ENCODE measurements at regions not wholly inside any gene's neighbourhood (a gene's known extent, or its start where the extent isn't known, plus 50 kb on each side); places are given as distances from the start of the nearest gene placed in this dataset.

DNA sequence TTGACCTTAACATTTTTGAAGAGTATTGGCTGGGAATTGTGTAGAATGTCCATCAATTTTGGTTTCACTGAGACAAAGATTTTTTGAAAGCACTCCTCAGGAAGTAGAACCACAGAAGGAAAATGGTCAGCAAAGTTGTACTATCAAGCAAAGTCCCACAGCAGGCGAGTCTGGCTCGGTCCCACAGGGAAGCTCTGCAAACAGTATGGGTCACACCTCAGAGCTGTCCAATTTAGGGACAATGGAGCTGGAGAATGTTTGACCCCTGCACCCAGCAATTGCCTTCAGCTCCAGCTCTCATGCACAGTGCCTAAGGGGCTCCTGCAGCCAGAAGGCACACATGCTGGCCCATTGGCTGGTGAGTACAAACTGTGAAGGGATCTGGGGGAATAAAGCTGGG lies 147.0 kb downstream of the MAFB start:
- no peaks in the 10 kb centered on the region for H3K4me1 ChIP-seq (ENCODE audit: insufficient read depth, low read length)
- no peaks in the 10 kb centered on the region for H3K27me3 ChIP-seq (ENCODE audit: insufficient read depth, low read length)
- no peak overlapping the region for H3K27ac ChIP-seq (ENCODE audit: low read depth, low read length)
- no peak overlapping the region for H3K9ac ChIP-seq (ENCODE audit: low read depth, low read length)
- no peak overlapping the region for H3K4me3 ChIP-seq (ENCODE audit: low read length)
- WGBS = 94% methylated on average over 2 of the region's 2 CpGs
- H3K9me3 ChIP-seq (ENCODE audit: insufficient read depth, low read depth, low read length) = no peaks in the 10 kb centered on the region
- no peaks in the 10 kb centered on the region for H3K36me3 ChIP-seq (ENCODE audit: insufficient read depth, low read length)

DNA sequence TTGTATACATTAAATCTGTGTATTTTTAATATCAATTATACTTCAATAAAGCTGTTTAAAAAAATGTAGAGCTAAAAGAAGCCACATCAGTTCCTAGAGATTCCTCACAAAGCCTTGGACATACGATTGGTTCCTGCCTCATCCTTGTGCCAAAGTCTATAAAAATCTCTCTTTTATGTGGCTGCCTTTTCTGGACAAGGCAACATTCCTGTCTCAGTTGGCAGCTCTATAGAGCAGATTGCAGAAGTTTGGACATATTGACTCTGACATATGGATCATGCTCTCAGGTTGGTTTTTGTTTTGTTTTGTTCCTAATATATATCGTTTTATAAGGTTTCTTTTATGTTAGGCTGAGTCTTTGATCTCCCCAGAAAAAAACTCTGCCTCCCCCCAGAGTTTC lies 148.9 kb downstream of the MAFB start:
- no peaks in the 10 kb centered on the region for H3K27me3 ChIP-seq (ENCODE audit: insufficient read depth, low read length)
- WGBS = 85% methylated on average over 1 of the region's 2 CpGs
- no peaks in the 10 kb centered on the region for H3K9me3 ChIP-seq (ENCODE audit: insufficient read depth, low read depth, low read length)
- H3K4me1 ChIP-seq (ENCODE audit: insufficient read depth, low read length) = no peaks in the 10 kb centered on the region
- no peak overlapping the region for H3K4me3 ChIP-seq (ENCODE audit: low read length)
- H3K36me3 ChIP-seq (ENCODE audit: insufficient read depth, low read length) = no peaks in the 10 kb centered on the region
- no peak overlapping the region for H3K9ac ChIP-seq (ENCODE audit: low read depth, low read length)
- no peak overlapping the region for H3K27ac ChIP-seq (ENCODE audit: low read depth, low read length)

GRCh38 chr20:40538131-40538530 lies 150.9 kb downstream of the MAFB start:
- H3K4me1 ChIP-seq (ENCODE audit: insufficient read depth, low read length) = no peaks in the 10 kb centered on the region
- whole genome bisulfite sequencing = 88% methylated on average over 3 of the region's 3 CpGs
- H3K9ac ChIP-seq (ENCODE audit: low read depth, low read length) = no peak overlapping the region

DNA sequence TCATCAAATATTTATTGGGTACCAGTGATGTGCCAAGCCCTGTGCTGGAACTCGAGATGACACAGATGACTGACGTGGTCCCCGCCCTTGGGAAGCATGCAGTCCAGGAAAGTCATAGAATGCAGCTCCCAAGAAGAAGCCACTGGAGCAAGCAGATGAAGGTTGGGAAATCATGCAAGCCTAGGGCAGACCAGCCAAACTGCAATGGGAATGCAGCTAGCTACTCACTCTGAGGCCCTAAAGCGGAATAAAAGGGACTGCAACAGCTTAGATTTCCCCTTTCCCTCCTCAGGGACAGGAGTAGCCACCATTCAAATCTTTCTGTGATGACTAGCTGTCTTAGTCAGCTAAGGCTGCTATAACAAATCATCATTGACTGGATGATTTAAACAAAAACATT lies 152.2 kb downstream of the MAFB start:
- Histone ChIP-seq H3K4me3 (ENCODE audit: low read length) (no peak overlapping the region), H3K4me1 (ENCODE audit: insufficient read depth, low read length) (no peaks in the 10 kb centered on the region), H3K9ac (ENCODE audit: low read depth, low read length) (no peak overlapping the region), H3K36me3 (ENCODE audit: insufficient read depth, low read length) (no peaks in the 10 kb centered on the region), H3K27ac (ENCODE audit: low read depth, low read length) (no peak overlapping the region), H3K9me3 (ENCODE audit: insufficient read depth, low read depth, low read length) (no peaks in the 10 kb centered on the region), H3K27me3 (ENCODE audit: insufficient read depth, low read length) (no peaks in the 10 kb centered on the region)
- WGBS = 85% methylated on average over 4 of the region's 4 CpGs

More at GRCh38 chr20:40538131-40538530, 150.9 kb downstream of the MAFB start:
- Histone ChIP-seq H3K4me3 (ENCODE audit: low read length) (no peak overlapping the region), H3K9me3 (ENCODE audit: insufficient read depth, low read depth, low read length) (no peaks in the 10 kb centered on the region), H3K36me3 (ENCODE audit: insufficient read depth, low read length) (no peaks in the 10 kb centered on the region), H3K27ac (ENCODE audit: low read depth, low read length) (no peak overlapping the region), H3K27me3 (ENCODE audit: insufficient read depth, low read length) (no peaks in the 10 kb centered on the region)

- Histone ChIP-seq H3K9me3 (ENCODE audit: insufficient read depth, low read depth, low read length) (no peaks in the 10 kb centered on the region), H3K36me3 (ENCODE audit: insufficient read depth, low read length) (no peaks in the 10 kb centered on the region), H3K27me3 (ENCODE audit: insufficient read depth, low read length) (no peaks in the 10 kb centered on the region), H3K4me3 (ENCODE audit: low read length) (no peak overlapping the region), H3K27ac (ENCODE audit: low read depth, low read length) (no peak overlapping the region), H3K9ac (ENCODE audit: low read depth, low read length) (no peak overlapping the region), H3K4me1 (ENCODE audit: insufficient read depth, low read length) (no peaks in the 10 kb centered on the region)
- WGBS = 95% methylated on average over 8 of the region's 8 CpGs
Observed at GRCh38 chr20:40535816-40536215, 153.2 kb downstream of the MAFB start.

DNA sequence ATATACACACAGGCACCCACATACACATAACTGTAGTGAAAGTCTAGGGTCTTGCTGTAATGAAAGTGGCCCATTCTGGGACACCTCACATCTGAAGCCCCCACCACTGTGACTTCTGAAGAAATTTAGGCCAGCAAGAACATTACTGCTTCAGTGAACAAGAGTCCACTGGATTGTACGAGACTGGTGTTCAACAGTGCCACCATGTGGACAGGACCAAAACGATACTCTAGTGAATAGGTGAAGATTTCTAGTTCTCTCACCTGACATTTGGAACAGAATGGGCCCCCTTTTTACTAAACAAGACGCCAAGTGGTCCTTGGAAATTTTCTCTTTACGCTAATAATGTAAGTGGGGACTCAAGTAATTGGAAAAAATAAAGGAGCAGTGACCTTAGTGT lies 156.9 kb downstream of the MAFB start:
- Histone ChIP-seq H3K9me3 (ENCODE audit: insufficient read depth, low read depth, low read length) (no peaks in the 10 kb centered on the region), H3K27me3 (ENCODE audit: insufficient read depth, low read length) (no peaks in the 10 kb centered on the region), H3K4me3 (ENCODE audit: low read length) (no peak overlapping the region), H3K9ac (ENCODE audit: low read depth, low read length) (no peak overlapping the region), H3K4me1 (ENCODE audit: insufficient read depth, low read length) (no peaks in the 10 kb centered on the region), H3K36me3 (ENCODE audit: insufficient read depth, low read length) (no peaks in the 10 kb centered on the region), H3K27ac (ENCODE audit: low read depth, low read length) (no peak overlapping the region)
- 63% methylated on average over 4 of the region's 4 CpGs for WGBS

DNA sequence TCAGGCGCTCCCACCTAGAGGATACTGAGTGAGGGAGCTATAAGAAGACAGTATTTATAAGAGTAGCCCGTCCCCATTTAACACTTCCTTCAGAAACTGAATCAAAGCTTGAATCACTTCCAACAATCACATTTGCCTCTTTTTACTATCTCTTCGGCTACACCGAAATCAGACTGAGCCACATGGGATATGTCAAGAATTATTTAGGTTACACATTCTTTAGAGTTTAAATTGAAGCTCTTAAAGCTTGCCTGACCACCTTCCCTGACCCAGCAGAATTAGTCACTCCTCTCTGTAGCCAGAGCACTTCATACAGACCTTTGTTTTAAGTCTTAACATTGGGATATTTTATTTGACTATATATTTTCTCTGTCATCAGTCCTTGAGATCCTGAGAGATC lies 163.7 kb downstream of the MAFB start:
- H3K4me1 ChIP-seq (ENCODE audit: insufficient read depth, low read length) = no peaks in the 10 kb centered on the region
- H3K9me3 ChIP-seq (ENCODE audit: insufficient read depth, low read depth, low read length) = peaks cover 8% of the 10 kb centered on the region; the same call in 1 of the 2 replicates
- 93% methylated on average over 2 of the region's 4 CpGs for whole genome bisulfite sequencing
- H3K9ac ChIP-seq (ENCODE audit: low read depth, low read length) = no peak overlapping the region
- H3K4me3 ChIP-seq (ENCODE audit: low read length) = no peak overlapping the region
- no peaks in the 10 kb centered on the region for H3K27me3 ChIP-seq (ENCODE audit: insufficient read depth, low read length)
- no peak overlapping the region for H3K27ac ChIP-seq (ENCODE audit: low read depth, low read length)
- no peaks in the 10 kb centered on the region for H3K36me3 ChIP-seq (ENCODE audit: insufficient read depth, low read length)

DNA sequence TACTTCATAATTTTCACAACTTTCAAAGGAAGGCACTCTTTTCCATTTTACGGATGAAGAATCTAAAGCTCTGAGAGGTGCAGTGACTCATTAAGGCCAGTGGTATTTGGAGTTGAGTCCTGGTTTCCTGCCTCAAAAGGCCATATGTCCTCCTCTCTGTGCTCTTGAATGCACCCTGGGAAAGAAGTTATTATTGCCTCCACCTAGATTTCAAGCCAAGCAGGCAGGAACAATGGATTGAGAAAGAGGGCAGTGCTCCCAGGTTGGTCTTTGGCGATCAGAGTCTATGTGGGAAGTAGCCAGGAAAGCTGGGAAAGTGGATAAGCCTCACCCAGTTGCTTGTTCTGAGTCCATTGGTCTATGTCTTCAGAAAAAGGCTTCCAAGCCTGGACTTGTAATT lies 165.0 kb downstream of the MAFB start:
- H3K27ac ChIP-seq (ENCODE audit: low read depth, low read length) = no peak overlapping the region
- H3K4me3 ChIP-seq (ENCODE audit: low read length) = no peak overlapping the region
- no peaks in the 10 kb centered on the region for H3K4me1 ChIP-seq (ENCODE audit: insufficient read depth, low read length)
- no peak overlapping the region for H3K9ac ChIP-seq (ENCODE audit: low read depth, low read length)
- 92% methylated on average over 2 of the region's 2 CpGs for WGBS
- H3K27me3 ChIP-seq (ENCODE audit: insufficient read depth, low read length) = no peaks in the 10 kb centered on the region
- peaks cover 8% of the 10 kb centered on the region; the same call in 1 of the 2 replicates for H3K9me3 ChIP-seq (ENCODE audit: insufficient read depth, low read depth, low read length)
- H3K36me3 ChIP-seq (ENCODE audit: insufficient read depth, low read length) = no peaks in the 10 kb centered on the region

- Histone ChIP-seq H3K27me3 (ENCODE audit: insufficient read depth, low read length) (no peaks in the 10 kb centered on the region), H3K9ac (ENCODE audit: low read depth, low read length) (no peak overlapping the region), H3K9me3 (ENCODE audit: insufficient read depth, low read depth, low read length) (peaks cover 8% of the 10 kb centered on the region; the same call in 1 of the 2 replicates), H3K36me3 (ENCODE audit: insufficient read depth, low read length) (no peaks in the 10 kb centered on the region), H3K4me3 (ENCODE audit: low read length) (no peak overlapping the region), H3K4me1 (ENCODE audit: insufficient read depth, low read length) (no peaks in the 10 kb centered on the region), H3K27ac (ENCODE audit: low read depth, low read length) (no peak overlapping the region)
- WGBS = 100% methylated on average over 1 of the region's 1 CpG
Observed at GRCh38 chr20:40522405-40522804, 166.6 kb downstream of the MAFB start.

- Histone ChIP-seq H3K9ac (ENCODE audit: low read depth, low read length) (no peak overlapping the region), H3K27ac (ENCODE audit: low read depth, low read length) (no peak overlapping the region), H3K4me1 (ENCODE audit: insufficient read depth, low read length) (no peaks in the 10 kb centered on the region), H3K9me3 (ENCODE audit: insufficient read depth, low read depth, low read length) (peaks cover 8% of the 10 kb centered on the region; the same call in 1 of the 2 replicates), H3K4me3 (ENCODE audit: low read length) (no peak overlapping the region), H3K36me3 (ENCODE audit: insufficient read depth, low read length) (no peaks in the 10 kb centered on the region), H3K27me3 (ENCODE audit: insufficient read depth, low read length) (no peaks in the 10 kb centered on the region)
- 95% methylated on average over 1 of the region's 1 CpG for WGBS
Observed at GRCh38 chr20:40521962-40522361, 167.1 kb downstream of the MAFB start.

DNA sequence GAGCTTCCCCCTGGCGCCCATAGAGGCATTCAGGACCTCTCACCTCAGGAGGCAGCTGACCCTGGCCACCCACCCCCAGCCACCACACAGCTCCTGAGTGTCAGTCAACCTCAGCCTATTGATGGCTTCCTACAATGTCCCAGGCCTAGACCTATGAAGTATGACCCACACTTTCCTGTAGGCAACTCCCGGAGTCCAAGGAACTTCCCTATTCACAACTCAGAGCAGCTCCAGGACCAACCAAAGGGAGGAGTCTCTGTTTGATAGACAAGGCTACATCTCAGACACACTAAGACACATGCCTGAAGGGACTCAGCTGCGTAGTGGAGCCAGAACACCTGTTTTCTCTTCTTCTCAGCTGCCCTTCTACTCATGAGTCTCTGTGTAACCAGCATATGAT lies 169.1 kb downstream of the MAFB start:
- H3K4me3 ChIP-seq (ENCODE audit: low read length) = no peak overlapping the region
- no peaks in the 10 kb centered on the region for H3K4me1 ChIP-seq (ENCODE audit: insufficient read depth, low read length)
- no peak overlapping the region for H3K9ac ChIP-seq (ENCODE audit: low read depth, low read length)
- H3K27ac ChIP-seq (ENCODE audit: low read depth, low read length) = no peak overlapping the region
- H3K27me3 ChIP-seq (ENCODE audit: insufficient read depth, low read length) = no peaks in the 10 kb centered on the region
- 88% methylated on average over 3 of the region's 3 CpGs for WGBS
- H3K9me3 ChIP-seq (ENCODE audit: insufficient read depth, low read depth, low read length) = peaks cover 8% of the 10 kb centered on the region; the same call in 1 of the 2 replicates
- no peaks in the 10 kb centered on the region for H3K36me3 ChIP-seq (ENCODE audit: insufficient read depth, low read length)

DNA sequence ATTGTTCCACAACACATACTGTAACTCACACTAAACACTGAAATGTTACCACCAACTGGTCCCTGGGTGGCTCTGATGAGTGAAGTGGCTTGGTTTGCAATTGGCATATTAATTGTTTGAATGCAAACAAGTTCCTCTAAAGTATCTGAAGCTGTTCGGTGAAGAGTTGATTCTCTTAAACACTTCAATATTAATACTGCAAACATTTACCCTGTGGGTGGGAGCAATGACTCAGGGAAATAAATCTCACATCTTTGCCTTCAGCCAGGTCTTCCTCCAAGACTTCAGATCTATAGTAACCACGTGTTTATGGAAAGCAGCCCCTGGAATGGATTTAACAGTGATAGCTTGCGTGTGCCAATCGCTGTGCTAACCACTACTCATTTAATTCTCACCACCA lies 176.0 kb downstream of the MAFB start:
- no peaks in the 10 kb centered on the region for H3K36me3 ChIP-seq (ENCODE audit: insufficient read depth, low read length)
- no peaks in the 10 kb centered on the region for H3K9me3 ChIP-seq (ENCODE audit: insufficient read depth, low read depth, low read length)
- no peak overlapping the region for H3K9ac ChIP-seq (ENCODE audit: low read depth, low read length)
- H3K4me1 ChIP-seq (ENCODE audit: insufficient read depth, low read length) = 0 out of 2 replicates have a peak, but pooled peaks cover 4% of the 10 kb centered on the region
- no peak overlapping the region for H3K4me3 ChIP-seq (ENCODE audit: low read length)
- no peaks in the 10 kb centered on the region for H3K27me3 ChIP-seq (ENCODE audit: insufficient read depth, low read length)
- no peak overlapping the region for H3K27ac ChIP-seq (ENCODE audit: low read depth, low read length)
- WGBS = 92% methylated on average over 4 of the region's 4 CpGs
